GM19025 (cell line): ENCODE measurements at regions not wholly inside any gene's neighbourhood (a gene's known extent, or its start where the extent isn't known, plus 50 kb on each side); places are given as distances from the start of the nearest gene placed in this dataset.
"Not testable (repeated sequence)": the region's sequence is repeated elsewhere in the genome, so short reads cannot be mapped to it uniquely, and the experiment has no call there.

Experiments used
- ATAC-seq: cut with Tn5 transposase; IDR thresholded peaks from one replicate; pipeline ENCODE4 v1.9.1; 2021; ENCODE audit warnings: mild to moderate bottlenecking, low read depth, moderate library complexity; ENCODE audit not compliant: unreplicated experiment

- ATAC-seq, result no peak
These were observed 535.8 kb downstream of the TBL1XR1 start for GRCh38 chr3:176661432-176661964.

- no peak for ATAC-seq
These were observed 541.7 kb downstream of the TBL1XR1 start for GRCh38 chr3:176655404-176656094.

GRCh38 chr3:176651622-176652021 lies 545.7 kb downstream of the TBL1XR1 start:
- ATAC-seq, result no peak

- no peak for ATAC-seq
These were observed 546.8 kb downstream of the TBL1XR1 start for GRCh38 chr3:176650478-176650877.

GRCh38 chr3:176647987-176648386 lies 549.3 kb downstream of the TBL1XR1 start:
- ATAC-seq, result no peak

GRCh38 chr3:176633511-176633910 lies 563.8 kb downstream of the TBL1XR1 start:
- ATAC-seq, result no peak

GRCh38 chr3:176632925-176633324 lies 564.4 kb downstream of the TBL1XR1 start:
- ATAC-seq, result no peak

GRCh38 chr3:176631165-176631564 lies 566.1 kb downstream of the TBL1XR1 start:
- ATAC-seq, result no peak

GRCh38 chr3:176628101-176628639 lies 569.1 kb downstream of the TBL1XR1 start:
- ATAC-seq, result no peak

- no peak for ATAC-seq
These were observed 573.7 kb downstream of the TBL1XR1 start for GRCh38 chr3:176623468-176624150.

- ATAC-seq, result no peak
These were observed 577.4 kb downstream of the TBL1XR1 start for GRCh38 chr3:176619833-176620232.

- no peak for ATAC-seq
These were observed 581.5 kb downstream of the TBL1XR1 start for GRCh38 chr3:176615826-176616225.

GRCh38 chr3:176611703-176612102 lies 585.6 kb downstream of the TBL1XR1 start:
- no peak for ATAC-seq

- ATAC-seq, result no peak
These were observed 587.9 kb downstream of the TBL1XR1 start for GRCh38 chr3:176609361-176609760.

GRCh38 chr3:176605553-176605952 lies 591.7 kb downstream of the TBL1XR1 start:
- ATAC-seq, result not testable (repeated sequence)

- ATAC-seq, result no peak
These were observed 602.0 kb downstream of the TBL1XR1 start for GRCh38 chr3:176595307-176595706.

GRCh38 chr3:176590722-176591121 lies 606.6 kb downstream of the TBL1XR1 start:
- no peak for ATAC-seq

GRCh38 chr3:176587089-176587488 lies 610.2 kb downstream of the TBL1XR1 start:
- ATAC-seq, result peak; percentile 89

GRCh38 chr3:176584413-176585176 lies 612.7 kb downstream of the TBL1XR1 start:
- no peak for ATAC-seq

- no peak for ATAC-seq
These were observed 613.3 kb downstream of the TBL1XR1 start for GRCh38 chr3:176583956-176584355.

- ATAC-seq, result peak; percentile 42
These were observed 615.7 kb downstream of the TBL1XR1 start for GRCh38 chr3:176581589-176581988.
